ENCODE measurements at regions not wholly inside any gene's neighbourhood (a gene's known extent, or its start where the extent isn't known, plus 50 kb on each side); places are given as distances from the start of the nearest gene placed in this dataset.
A peak's percentile ranks its signal among the peaks of the same experiment; 100 is the strongest.
"Not testable (repeated sequence)": the region's sequence is repeated elsewhere in the genome, so short reads cannot be mapped to it uniquely, and the experiment has no call there.

DNA sequence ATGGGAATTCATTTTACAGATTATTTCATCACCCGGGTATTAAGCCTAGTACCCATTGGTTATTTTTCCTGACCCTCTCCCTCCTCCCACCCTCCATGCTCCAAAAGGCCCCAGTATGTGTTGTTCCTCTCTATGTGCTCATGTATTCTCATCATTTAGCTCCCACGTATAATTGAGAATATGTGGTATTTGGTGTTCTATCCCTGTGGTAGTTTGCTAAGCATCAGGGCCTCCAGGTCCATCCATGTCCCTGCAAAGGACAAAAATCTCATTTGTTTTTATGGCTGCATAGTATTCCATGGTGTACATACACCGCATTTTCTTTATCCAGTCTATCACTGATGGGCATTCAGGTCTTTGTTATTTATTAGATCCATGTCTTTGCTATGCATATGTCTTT lies 894.1 kb upstream of the MIR17HG start:
- DNase-seq (ENCODE audit: low read depth), result no peak

DNA sequence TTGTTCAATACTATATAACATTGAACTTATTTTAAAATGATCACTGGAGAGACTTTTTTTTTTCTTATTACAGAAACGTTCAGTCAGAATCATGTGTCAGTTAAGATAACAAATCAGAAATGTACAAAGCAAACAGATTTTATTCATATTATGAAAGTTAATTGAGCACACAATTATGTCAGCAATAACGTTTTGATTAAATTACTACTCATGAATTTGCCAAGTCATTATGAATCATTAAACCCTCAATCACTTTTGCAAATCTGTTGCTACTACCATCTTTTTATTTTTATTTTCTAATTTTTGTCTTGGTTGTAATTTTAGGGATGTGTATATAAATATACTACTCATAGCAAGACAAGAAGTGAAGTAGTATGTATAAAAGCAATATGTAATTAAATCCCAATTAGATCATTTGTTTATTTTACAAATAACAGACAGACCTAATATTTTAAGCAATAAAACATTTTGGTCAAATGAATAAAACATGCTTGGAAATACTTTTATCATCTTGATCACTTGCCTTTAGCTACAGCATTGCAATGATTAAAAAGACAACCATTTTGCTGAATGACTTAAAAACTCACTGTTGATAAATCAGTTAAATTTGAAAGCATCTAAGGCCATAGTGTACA lies 893.4 kb upstream of the MIR17HG start:
- DNase-seq (ENCODE audit: low read depth), result peak; percentile 2

DNA sequence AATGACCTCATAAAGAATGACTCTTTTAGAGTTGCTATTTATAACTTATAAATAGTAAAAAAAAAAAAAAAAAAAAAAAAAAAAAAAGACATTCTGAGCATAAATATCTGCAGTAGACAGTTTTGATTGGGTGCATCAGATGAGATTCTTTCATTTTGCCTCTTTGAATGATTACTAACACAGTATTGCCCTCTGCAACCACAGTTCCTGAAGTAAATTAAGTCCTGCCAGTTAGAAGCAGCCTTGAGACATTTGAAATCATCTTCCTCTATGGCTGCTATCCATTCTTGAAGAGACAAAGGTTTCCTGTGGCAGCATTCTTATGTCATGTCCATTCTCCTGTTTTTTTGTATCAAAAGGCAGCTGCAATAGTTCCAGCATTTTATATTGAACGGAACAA lies 892.4 kb upstream of the MIR17HG start:
- DNase-seq (ENCODE audit: low read depth), result no peak

DNA sequence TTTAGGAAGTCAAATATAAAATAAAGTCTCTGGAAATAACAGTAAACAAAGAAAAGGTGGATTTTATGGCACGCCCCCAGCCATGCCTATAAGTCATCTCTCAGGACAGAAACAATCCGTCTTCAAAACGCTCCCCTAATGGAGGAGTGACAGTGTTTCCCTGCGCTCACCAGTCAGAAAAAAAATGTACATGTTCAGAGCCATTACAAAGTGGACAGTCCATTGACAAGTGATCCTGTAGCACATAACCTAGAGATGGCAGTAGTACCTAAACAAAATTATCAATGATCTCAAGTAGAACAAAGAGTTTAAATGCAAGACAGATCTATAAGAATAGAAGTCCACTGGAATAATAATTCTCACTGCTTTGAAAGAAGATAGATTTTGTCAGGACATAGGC lies 891.7 kb upstream of the MIR17HG start:
- DNase-seq (ENCODE audit: low read depth), result peak; percentile 8

DNA sequence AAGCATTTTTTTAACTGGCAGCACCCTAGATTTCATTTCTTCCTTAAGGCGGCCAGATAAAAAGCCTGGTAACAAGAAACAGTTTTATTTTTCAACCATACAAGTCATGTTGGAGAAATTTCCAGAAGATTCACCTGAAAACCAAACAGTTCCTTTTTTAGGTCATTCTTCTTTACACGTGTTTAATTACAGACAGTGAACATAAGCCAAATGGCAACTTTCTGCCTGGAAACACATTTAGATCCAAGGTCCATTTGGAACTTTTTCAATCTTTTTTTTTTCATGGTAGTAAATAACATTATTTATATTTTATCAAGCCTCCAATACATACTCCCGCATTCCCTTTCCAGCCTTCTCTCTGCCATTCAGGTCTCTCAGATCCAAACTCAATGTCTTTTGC lies 886.1 kb upstream of the MIR17HG start:
- no peak for DNase-seq (ENCODE audit: low read depth)

DNA sequence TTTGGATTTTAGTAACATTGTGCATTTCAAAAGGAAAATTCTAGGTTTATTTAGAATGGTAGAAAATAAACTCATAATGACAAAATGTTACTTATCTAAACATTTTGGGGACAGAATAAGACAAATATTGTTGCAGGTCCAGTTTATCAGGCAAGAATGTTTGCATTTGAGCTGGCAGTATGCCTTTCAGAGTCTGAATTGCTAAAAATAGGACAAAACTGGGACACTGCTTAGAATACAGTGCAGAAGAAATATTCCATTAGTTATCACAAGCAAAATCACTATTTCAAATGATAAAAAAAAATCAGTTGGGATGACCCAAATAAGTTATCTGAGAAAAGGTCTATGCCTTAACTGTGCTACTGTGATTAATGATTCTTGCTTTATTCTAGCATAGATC lies 870.3 kb upstream of the MIR17HG start:
- no peak for DNase-seq (ENCODE audit: low read depth)

DNA sequence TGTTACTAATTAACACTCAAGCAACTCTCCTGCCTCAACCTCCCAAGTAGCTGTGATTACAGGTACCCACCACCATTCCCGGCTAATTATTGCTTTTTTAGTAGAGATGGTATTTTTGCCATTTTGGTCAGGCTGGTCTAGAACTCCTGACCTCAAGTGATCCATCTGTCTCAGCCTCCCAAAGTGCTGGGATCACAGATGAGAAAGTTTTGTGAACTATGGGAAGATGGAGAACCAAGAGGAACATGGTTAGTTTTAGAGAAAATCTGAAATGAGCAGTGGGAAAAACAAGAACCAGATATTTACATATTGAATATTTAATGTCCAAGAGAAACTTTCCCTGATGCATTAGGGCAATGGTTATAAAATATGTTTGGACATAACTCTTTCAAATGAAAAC lies 863.6 kb upstream of the MIR17HG start:
- no peak for DNase-seq (ENCODE audit: low read depth)

DNA sequence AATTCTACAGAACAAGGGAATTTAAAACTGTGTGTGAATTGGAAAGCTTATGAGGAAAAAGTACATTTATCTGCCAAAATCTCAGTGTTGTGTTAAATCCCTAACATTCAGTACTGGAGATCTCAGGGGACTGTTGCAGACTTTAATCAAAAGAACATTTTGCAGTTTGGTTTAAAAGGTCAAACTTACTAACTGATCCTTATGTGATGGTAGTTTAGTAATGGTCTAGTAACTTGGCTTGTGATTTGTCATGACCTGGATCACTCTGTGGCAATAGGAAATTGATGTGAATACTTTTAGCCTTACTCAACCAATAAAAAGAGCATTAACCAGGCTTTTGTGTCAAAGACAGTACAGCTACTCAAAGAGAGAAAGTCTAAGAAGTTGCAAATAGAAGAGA lies 862.1 kb upstream of the MIR17HG start:
- peak; percentile 84 for DNase-seq (ENCODE audit: low read depth)

DNA sequence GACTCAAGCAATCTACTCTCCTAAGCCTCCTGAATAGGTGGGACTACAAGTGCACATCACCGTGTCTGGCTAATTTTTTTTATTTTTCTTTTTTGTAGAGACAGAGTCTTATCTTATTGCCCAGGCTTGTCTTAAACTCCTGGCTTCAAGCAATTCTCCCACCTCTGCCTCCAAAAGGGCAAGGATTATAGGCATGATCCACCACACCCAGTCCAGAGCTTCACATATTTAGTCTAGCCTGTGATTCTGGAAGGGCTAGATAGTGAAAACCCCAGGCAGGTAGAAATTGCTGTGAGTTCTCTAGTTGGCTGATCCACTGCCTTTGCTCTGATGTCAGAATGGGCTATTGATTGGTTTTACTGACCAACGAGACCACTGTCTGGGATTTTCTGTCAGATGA lies 854.6 kb upstream of the MIR17HG start:
- DNase-seq (ENCODE audit: low read depth), result no peak

DNA sequence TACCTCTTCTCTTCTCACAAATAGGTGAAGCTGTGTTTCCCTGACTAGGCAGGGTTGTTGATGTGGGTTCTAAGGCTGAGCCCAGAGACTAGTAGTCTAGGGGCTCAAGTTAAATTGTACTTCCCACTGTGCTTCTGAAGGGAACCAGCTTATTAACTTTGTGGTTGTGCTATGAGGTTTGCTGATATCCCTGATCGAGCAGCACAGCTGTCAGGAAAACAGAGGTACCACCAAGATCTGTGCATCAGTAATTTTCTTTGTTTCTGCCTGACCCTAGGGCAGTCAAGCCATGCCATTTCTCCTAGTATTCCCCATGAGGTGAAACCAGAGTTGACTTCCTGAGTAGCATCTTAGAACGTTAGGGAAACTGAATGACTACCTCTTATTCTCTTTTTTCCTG lies 853.8 kb upstream of the MIR17HG start:
- DNase-seq (ENCODE audit: low read depth), result no peak

DNA sequence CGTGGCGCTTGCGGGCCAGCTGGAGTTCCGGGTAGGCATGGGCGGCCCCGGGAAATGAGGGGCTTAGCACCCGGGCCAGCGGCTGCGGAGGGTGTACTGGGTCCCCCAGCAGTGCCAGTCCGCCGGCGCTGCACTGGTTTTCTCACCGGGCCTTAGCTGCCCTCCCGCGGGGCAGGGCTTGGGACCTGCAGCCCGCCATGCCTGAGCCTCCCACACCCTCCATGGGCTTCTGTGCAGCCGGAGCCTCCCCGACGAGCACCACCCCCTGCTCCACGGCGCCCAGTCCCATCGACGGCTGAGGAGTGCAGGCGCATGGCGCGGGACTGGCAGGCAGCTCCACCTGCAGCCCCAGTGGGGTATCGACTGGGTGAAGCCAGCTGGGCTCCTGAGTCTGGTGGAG lies 852.6 kb upstream of the MIR17HG start:
- DNase-seq (ENCODE audit: low read depth), result not testable (repeated sequence)

DNA sequence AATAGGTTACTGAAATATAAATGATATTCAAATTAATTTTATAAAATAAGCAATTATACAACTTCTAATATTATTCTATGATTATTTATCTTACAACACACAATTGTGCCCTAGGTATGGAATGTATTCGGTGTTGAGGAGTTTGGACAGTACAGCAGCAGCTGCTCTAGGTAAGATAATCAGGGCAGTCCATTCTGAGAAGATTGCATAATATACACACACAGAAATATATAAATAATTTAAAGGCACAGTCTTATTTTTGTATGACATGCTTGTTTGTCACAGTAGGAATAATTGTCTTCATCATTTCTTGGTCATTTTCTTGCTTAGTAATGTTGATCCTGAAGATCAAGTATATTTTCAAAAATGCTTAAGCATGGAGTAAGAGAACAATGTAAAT lies 849.4 kb upstream of the MIR17HG start:
- DNase-seq (ENCODE audit: low read depth), result no peak

DNA sequence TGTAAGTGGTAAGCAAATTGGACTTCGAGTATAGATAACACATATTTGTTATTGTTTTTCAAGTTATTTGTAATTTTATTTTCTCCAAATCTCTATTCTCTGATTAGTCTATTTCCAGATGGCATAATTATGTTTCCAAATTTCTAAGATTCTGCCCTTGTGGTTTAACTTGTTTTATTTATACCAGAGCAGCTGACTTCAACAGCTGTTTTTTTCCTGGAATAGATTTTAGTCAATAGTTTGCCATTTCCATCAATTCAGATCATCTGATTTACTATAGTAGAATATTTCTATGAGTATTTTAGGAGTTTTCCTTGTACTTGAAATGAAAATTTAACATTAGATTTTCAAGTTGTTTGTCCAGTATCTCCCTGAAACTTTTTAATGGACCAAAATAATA lies 848.7 kb upstream of the MIR17HG start:
- DNase-seq (ENCODE audit: low read depth), result no peak

DNA sequence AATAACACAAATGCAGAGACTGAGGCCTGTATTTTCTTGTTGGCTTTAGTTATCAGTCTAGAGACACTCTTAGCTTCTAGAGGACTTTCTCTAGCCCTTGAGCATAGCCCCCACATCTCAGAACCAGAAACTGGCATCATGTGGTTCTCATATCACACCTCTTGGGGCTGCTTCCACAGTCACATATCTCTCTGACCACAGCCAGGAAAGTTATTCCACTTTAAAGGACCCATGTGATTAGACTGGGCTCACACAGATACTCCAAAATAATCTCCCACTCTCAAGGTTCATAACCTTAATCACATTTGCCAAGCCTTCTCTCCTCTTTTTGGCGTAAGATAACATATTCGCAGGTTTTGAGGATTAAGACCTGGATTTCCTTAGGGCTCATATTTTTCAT lies 846.9 kb upstream of the MIR17HG start:
- DNase-seq (ENCODE audit: low read depth), result no peak

DNA sequence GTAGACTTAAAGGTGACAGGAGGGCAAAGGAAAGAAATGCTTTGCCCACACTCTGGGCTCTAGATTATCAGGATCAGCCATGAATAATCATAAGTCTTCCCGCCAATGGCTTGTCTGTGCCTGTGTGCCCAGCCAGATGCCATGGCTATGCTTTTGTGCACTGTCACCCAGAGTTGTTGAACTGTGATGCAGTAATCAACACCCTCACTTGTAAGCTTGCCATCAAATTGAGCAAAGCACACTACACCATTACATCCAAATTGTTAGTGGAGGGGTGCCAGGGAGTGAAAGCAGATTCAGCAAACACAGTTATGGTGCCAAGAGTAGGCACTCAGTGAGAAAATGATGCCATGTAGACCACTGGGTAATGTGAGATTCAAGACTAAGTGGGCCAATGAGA lies 845.3 kb upstream of the MIR17HG start:
- DNase-seq (ENCODE audit: low read depth), result no peak

DNA sequence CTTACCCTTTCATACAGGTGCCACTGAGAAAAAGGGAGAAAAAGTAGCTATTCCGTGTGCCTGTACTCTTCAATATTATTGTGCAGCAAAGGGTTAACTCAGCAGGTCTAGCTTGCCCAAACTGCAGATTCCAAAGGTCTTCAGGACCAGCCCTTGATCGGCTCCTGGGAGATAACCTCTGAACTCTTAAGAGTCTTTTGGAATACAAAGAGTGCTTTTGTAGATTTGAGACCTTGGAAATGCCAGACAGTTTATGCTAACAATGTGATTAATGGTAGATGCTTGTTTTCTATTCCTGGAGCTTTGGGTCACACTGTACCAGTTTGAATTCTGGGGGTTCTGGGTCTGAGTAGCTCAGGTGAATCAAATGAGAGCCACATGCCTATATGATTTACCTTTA lies 844.7 kb upstream of the MIR17HG start:
- no peak for DNase-seq (ENCODE audit: low read depth)

DNA sequence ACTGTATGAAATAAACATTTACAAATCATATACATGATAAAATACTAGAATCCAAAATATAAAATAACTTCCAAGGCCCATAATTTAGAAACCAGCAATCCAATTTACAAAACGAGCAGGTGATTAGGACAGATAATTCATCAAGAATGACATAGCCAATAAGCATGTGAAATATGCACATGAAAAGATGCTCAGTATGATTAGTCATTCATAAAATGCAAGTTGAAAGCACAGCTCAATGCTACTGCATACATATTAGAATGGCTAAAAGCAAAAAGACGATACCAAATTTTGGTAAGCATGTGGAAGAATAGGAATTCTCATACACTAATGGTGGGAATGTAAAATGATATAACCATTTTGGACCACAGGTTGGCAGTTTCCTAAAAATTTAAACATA lies 837.2 kb upstream of the MIR17HG start:
- DNase-seq (ENCODE audit: low read depth), result peak; percentile 55

DNA sequence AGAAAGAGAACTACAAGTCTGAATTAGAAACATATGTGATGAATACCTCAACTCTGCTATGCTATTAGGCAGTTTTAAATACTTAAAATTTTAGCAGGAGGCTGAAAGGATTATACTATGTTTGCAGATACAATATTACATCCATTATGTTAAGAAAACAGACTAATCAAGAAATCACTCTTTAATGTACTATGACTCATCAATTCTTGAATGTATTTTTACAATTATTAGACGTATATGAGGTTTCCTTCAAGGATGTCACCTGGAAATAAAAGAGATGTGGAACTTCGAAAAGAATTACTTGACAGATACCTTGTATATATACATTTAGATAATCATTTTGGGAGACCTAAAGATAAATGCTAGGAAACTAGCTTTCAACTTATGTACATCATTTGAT lies 835.6 kb upstream of the MIR17HG start:
- DNase-seq (ENCODE audit: low read depth), result no peak

DNA sequence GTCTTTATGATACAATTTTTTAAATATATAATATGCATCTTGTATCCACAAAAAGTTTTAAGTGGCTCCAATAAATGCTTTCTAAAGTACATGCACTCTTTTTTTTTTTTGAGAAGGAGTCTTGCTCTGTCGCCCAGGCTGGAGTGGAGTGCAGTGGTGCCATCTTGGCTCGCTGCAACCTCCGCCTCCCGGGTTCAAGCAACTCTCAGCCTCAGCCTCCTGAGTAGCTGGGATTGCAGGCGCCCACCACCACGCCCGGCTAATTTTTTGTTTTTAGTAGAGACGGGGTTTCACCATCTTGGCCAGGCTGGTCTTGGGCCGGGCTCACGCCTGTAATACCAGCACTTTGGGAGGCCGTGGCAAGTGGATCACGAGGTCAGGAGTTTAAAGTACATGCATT lies 832.8 kb upstream of the MIR17HG start:
- not testable (repeated sequence) for DNase-seq (ENCODE audit: low read depth)

DNA sequence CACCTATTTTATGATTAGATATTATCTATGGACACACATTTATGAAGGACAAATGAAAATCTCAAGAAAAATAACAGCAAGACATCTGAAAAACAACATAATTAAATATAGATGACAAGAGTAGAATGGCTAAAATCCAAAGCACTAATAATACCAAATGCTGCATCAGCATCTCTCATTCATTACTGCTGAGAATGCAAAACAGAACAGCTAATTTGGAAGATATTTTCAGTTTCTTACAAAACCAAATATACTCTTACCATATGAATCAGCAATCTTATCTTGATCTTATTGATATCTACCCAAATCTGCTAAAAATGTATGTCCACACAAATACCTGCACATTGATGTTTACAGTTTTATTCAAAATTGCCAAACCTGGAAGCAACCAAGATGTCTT lies 829.1 kb upstream of the MIR17HG start:
- no peak for DNase-seq (ENCODE audit: low read depth)

DNA sequence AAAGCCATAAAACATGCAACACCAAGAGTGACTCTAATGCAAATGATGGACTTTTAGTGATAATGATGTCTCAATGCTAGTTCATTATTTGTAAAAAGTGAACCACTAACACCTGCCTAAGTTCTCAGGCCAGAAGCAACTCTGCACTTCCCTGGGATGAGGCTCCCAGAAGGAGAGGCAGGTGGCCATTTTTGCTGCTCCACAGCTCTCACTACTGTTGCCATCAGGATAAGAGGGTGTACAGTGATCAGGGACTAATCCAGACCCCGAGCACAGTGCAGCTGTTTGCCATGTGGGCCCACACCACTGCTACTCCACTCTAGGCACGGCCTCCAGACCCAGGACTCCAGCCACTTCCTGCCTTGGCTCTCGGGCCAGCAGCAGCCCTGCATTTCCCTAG lies 828.3 kb upstream of the MIR17HG start:
- DNase-seq (ENCODE audit: low read depth), result no peak

DNA sequence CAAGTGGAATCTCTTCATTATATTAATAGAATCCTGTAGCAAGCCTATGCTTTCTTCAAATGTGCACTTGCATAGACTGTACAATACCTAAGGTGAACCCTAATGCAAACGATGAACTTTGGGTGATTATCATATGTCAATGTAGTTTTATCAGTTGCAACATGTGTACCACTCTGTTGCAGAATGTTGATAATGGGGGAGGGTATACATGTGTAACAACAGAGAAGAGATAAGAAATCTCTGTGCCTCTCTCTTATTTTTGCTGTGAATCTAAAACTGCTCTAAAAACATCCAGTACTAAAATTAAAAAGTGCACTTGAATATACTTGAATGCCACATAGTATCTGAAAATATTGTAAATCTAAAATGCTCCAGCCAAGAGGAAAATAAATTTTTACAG lies 820.8 kb upstream of the MIR17HG start:
- DNase-seq (ENCODE audit: low read depth), result no peak

DNA sequence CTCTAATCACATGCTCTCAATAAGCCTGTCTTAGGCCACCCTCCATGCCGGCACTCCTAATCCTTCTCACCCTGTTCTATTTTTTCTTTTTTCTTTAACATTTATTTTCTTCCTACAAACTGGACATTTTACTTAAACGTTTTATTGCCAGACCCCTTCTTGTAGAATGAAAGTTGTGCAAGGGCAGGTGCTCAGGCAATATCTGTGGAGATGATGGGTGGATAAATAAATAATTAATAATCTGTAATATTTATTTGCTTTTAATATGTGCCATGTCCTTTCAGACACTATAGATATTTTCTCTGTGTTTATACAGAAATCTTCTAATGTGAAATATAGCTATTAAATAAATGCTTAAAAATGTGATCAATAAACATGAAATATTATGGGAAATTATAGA lies 815.7 kb upstream of the MIR17HG start:
- DNase-seq (ENCODE audit: low read depth), result no peak

DNA sequence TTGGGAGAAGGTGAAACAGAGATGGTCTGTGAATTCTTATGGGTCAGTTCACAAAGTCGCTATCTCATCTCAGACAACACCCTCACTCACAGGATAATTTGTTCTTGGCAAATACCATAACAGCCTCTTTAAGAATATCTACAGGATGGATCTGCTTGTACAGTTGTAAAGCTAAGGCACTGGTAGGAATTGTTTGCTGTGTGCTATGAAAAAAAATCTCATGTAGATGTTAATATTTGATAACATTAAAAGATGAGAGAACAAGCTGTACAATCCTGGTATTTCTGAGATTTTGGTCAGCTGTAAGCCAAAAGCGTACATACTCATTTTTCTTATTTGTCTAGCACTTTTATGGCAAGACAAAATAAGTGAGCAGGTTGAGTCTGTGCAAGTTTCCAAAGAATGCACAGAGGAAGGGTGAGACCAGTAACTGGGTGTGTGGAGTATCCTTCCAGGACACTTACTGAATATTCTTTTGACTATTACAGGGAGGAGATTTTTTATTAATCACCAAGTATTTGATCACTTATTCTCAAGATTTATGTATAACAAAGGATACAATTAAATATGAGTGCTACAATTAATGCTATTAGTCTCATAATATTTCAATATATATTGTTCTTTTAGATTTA lies 814.5 kb upstream of the MIR17HG start:
- DNase-seq (ENCODE audit: low read depth), result no peak

All from ELR (cell line).